Panc1 (cell line): ENCODE measurements at regions not wholly inside any gene's neighbourhood (a gene's known extent, or its start where the extent isn't known, plus 50 kb on each side); places are given as distances from the start of the nearest gene placed in this dataset.

Experiments
- ATAC-seq: fragments of 200-7000 bp; cut with Tn5 transposase; 2 replicates; pipeline ENCODE4 v1.9.1; 2020; ENCODE audit warnings: mild to moderate bottlenecking, moderate library complexity
- BruUV-seq: library from RNA; stranded (reverse); fragments of 400-500 nt; replicated peaks from 2 replicates; lab custom pipeline; 2021; lab: Mats Ljungman, UMichigan
- CTCF ChIA-PET: fragments of 300-600 bp; sonication (Branson Sonifier 250); formaldehyde crosslinking; loops from one replicate; lab custom pipeline; 2022; ENCODE audit warnings: antibody characterized with exemption; lab: Charles Lee
- POLR2A ChIA-PET: fragments of 300-600 bp; sonication (Branson Sonifier 250); formaldehyde crosslinking; loops from one replicate; lab custom pipeline; 2022; ENCODE audit warnings: antibody characterized with exemption; lab: Charles Lee
- DNase-seq: peaks from one replicate; pipeline ENCODE4 v3.0.0-alpha.2; 2010; ENCODE audit warnings: low read depth, low spot score
- H3K27ac ChIP-seq: 2 replicates; pipeline ENCODE4 v1.5.1; 2011; ENCODE audit warnings: mild to moderate bottlenecking, low read length, inconsistent platforms
- H3K27me3 ChIP-seq: fragments of 200-500 bp; sonication (Bioruptor generic); 2 replicates; pipeline ENCODE4 v1.6.0; 2014; ENCODE audit warnings: low read length, inconsistent platforms; ENCODE audit not compliant: control insufficient read depth, insufficient read depth
- H3K36me3 ChIP-seq: fragments of 200-500 bp; sonication (Bioruptor generic); 2 replicates; pipeline ENCODE4 v1.5.1; 2014; ENCODE audit warnings: inconsistent platforms, mild to moderate bottlenecking, low read length, moderate library complexity; ENCODE audit not compliant: control insufficient read depth, insufficient read depth
- H3K4me1 ChIP-seq: 2 replicates; pipeline ENCODE4 v1.5.1; 2011; ENCODE audit warnings: inconsistent platforms, mild to moderate bottlenecking, low read length, moderate library complexity; ENCODE audit not compliant: control insufficient read depth, insufficient read depth
- H3K4me3 ChIP-seq, 2 experiments: 2 replicates each; pipeline ENCODE4 v1.5.1; 2011 to 2012; ENCODE audit warnings: low read depth in 2 of 2, low read length in 2 of 2, mild to moderate bottlenecking in 2 of 2, inconsistent platforms in 1 of 2, moderate library complexity in 1 of 2
- H3K9me3 ChIP-seq: fragments of 200-500 bp; sonication (Bioruptor generic); 2 replicates; pipeline ENCODE4 v1.5.1; 2014; ENCODE audit warnings: low read depth, mild to moderate bottlenecking, inconsistent platforms, low read length, moderate library complexity; ENCODE audit not compliant: control insufficient read depth, insufficient read depth
- POLR2AphosphoS5 ChIP-seq: IDR thresholded peaks from 2 replicates; pipeline ENCODE4 v1.6.1; 2012; ENCODE audit warnings: mild to moderate bottlenecking, low read depth, low read length, moderate library complexity
- SIN3A ChIP-seq: IDR thresholded peaks from 2 replicates; pipeline ENCODE4 v1.6.1; 2012; ENCODE audit warnings: low read depth, mild to moderate bottlenecking, low read length, moderate library complexity, borderline replicate concordance; ENCODE audit not compliant: insufficient read depth
- TCF7L2 ChIP-seq: IDR thresholded peaks from 2 replicates; pipeline ENCODE4 v1.6.1; 2011; ENCODE audit warnings: mild to moderate bottlenecking, low read depth, low read length, inconsistent platforms
- in situ Hi-C: cut with HindIII; loops from 2 replicates; pipeline ENCODE4 v1.10.0; 2016; ENCODE audit warnings: low sequenced_read_pairs, low pct_unique_long_range_greater_than_20kb
- intact Hi-C: fragments of 100-400 bp; cut with micrococcal nuclease; formaldehyde crosslinking; loops from one replicate; pipeline ENCODE4 v1.10.0; 2022; ENCODE audit not compliant: unreplicated experiment
- TF ChIP-seq, protein P1 (sequence below): fragments of 450-650 bp; IDR thresholded peaks from 2 replicates; pipeline ENCODE4 v1.5.1; 2017; ENCODE audit warnings: mild to moderate bottlenecking
- TF ChIP-seq, protein P2 (sequence below), 2 experiments: IDR thresholded peaks; 2 replicates each; pipeline ENCODE4 v1.6.1; 2011 to 2012; ENCODE audit warnings: low read depth in 2 of 2, control low read depth in 1 of 2, low read length in 1 of 2, mild to moderate bottlenecking in 1 of 2, moderate library complexity in 1 of 2; ENCODE audit not compliant: insufficient read depth in 1 of 2

DNA sequence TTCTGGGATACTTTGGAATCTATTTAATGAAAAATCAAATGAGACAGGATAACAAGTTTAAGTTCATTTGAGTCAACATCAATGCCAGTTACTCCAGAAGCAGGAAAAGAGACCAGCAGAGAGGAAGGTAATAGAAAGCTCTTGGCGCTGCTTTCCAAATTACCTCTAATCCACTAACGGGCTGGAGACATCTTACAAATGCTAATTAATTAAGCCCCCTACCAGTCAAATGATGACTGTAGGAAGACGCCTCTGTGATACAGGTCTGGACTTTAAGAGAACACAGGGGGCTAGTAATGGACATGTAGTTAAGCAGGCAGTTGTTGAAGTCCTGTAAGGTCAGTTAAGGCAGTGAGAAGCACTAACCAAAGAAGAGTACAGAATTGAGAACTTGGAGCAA, 65.3 kb upstream of the HTR4 start:
- no TSS peak for BruUV-seq
- Histone ChIP-seq H3K4me1 (no peaks in the 10 kb centered on the region), H3K36me3 (no peaks in the 10 kb centered on the region), H3K4me3 (no peak overlapping the region), H3K9me3 (no peaks in the 10 kb centered on the region), H3K27ac (no peak overlapping the region), H3K27me3 (peaks cover 25% of the 10 kb centered on the region)
- CTCF ChIA-PET: no interaction called here
- in situ Hi-C loops (no loop called here), intact Hi-C loops (no loop called here)
- no peak for TF ChIP-seq POLR2AphosphoS5
- TF ChIP-seq SIN3A: no peak
- TF ChIP-seq TCF7L2: no peak
- TF ChIP-seq, protein P1, sequence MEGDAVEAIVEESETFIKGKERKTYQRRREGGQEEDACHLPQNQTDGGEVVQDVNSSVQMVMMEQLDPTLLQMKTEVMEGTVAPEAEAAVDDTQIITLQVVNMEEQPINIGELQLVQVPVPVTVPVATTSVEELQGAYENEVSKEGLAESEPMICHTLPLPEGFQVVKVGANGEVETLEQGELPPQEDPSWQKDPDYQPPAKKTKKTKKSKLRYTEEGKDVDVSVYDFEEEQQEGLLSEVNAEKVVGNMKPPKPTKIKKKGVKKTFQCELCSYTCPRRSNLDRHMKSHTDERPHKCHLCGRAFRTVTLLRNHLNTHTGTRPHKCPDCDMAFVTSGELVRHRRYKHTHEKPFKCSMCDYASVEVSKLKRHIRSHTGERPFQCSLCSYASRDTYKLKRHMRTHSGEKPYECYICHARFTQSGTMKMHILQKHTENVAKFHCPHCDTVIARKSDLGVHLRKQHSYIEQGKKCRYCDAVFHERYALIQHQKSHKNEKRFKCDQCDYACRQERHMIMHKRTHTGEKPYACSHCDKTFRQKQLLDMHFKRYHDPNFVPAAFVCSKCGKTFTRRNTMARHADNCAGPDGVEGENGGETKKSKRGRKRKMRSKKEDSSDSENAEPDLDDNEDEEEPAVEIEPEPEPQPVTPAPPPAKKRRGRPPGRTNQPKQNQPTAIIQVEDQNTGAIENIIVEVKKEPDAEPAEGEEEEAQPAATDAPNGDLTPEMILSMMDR: no peak
- TF ChIP-seq, protein P2, sequence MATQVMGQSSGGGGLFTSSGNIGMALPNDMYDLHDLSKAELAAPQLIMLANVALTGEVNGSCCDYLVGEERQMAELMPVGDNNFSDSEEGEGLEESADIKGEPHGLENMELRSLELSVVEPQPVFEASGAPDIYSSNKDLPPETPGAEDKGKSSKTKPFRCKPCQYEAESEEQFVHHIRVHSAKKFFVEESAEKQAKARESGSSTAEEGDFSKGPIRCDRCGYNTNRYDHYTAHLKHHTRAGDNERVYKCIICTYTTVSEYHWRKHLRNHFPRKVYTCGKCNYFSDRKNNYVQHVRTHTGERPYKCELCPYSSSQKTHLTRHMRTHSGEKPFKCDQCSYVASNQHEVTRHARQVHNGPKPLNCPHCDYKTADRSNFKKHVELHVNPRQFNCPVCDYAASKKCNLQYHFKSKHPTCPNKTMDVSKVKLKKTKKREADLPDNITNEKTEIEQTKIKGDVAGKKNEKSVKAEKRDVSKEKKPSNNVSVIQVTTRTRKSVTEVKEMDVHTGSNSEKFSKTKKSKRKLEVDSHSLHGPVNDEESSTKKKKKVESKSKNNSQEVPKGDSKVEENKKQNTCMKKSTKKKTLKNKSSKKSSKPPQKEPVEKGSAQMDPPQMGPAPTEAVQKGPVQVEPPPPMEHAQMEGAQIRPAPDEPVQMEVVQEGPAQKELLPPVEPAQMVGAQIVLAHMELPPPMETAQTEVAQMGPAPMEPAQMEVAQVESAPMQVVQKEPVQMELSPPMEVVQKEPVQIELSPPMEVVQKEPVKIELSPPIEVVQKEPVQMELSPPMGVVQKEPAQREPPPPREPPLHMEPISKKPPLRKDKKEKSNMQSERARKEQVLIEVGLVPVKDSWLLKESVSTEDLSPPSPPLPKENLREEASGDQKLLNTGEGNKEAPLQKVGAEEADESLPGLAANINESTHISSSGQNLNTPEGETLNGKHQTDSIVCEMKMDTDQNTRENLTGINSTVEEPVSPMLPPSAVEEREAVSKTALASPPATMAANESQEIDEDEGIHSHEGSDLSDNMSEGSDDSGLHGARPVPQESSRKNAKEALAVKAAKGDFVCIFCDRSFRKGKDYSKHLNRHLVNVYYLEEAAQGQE (IDR thresholded peaks at IDR 0.05; ENCODE audit: insufficient read depth in 1 of 2, low read depth in 2 of 2, low read length in 1 of 2): no peak
- ATAC-seq (no peak), DNase-seq (no peak)
- POLR2A ChIA-PET: no interaction called here

DNA sequence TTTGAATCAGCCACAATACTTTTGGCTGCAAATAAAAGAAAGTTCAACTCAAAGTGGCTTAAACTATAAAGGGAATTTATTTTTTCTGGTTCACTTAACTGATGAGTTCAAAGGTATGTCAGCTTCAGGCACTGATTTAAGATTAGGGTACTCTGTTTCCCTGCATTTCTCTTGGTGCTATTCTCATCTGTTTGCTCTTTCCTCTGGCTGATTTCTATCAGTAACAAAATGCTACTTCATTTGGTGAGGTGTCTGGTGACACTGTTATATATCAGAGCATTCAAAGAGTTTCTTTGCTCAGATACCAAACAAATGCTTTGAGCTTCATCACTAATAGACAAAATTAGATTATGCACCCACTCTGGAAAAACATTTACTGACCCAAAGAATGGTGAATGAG, 65.9 kb upstream of the HTR4 start:
- BruUV-seq: no TSS peak
- ATAC-seq (no peak), DNase-seq (no peak)
- no peak for TF ChIP-seq POLR2AphosphoS5
- TF ChIP-seq, protein P1: no peak
- no peak for TF ChIP-seq TCF7L2
- no peak for TF ChIP-seq SIN3A
- TF ChIP-seq, protein P2 (IDR thresholded peaks at IDR 0.05; ENCODE audit: insufficient read depth in 1 of 2, low read depth in 2 of 2, low read length in 1 of 2): no peak
- H3K27ac ChIP-seq: no peak overlapping the region
- peaks cover 30% of the 10 kb centered on the region for H3K27me3 ChIP-seq
- in situ Hi-C loops: no loop called here
- ChIA-PET POLR2A (no interaction called here), CTCF (no interaction called here)
- H3K4me1 ChIP-seq: no peaks in the 10 kb centered on the region
- no peaks in the 10 kb centered on the region for H3K36me3 ChIP-seq
- intact Hi-C loops: no loop called here
- H3K4me3 ChIP-seq: no peak overlapping the region
- no peaks in the 10 kb centered on the region for H3K9me3 ChIP-seq
